Upper lobe of left lung (tissue), 4 donors: ENCODE measurements at regions not wholly inside any gene's neighbourhood (a gene's known extent, or its start where the extent isn't known, plus 50 kb on each side); places are given as distances from the start of the nearest gene placed in this dataset.

ENCODE experiments used
- CTCF ChIP-seq, 6 experiments: fragments of 450-650 bp in 4 of 6; fragments of 200-600 bp in 2 of 6; sonication (generic) in 2 of 6; IDR thresholded peaks; one replicate each; pipeline ENCODE4 v1.5.1; 2016 to 2019; ENCODE audit warnings: antibody characterized with exemption in 6 of 6
- POLR2AphosphoS5 ChIP-seq, 2 donors: sonication (generic); formaldehyde crosslinking; IDR thresholded peaks; one replicate each; pipeline ENCODE4 v1.5.1; 2017; ENCODE audit warnings: antibody characterized with exemption in 2 of 2

- TF ChIP-seq POLR2AphosphoS5 (IDR thresholded peaks at IDR 0.05): no peak
- TF ChIP-seq CTCF (IDR thresholded peaks at IDR 0.05): no peak
Observed at GRCh38 chr5:39533749-39534148, 109.0 kb upstream of the DAB2 start.
